ENCODE measurements at regions not wholly inside any gene's neighbourhood (a gene's known extent, or its start where the extent isn't known, plus 50 kb on each side); places are given as distances from the start of the nearest gene placed in this dataset.

DNA sequence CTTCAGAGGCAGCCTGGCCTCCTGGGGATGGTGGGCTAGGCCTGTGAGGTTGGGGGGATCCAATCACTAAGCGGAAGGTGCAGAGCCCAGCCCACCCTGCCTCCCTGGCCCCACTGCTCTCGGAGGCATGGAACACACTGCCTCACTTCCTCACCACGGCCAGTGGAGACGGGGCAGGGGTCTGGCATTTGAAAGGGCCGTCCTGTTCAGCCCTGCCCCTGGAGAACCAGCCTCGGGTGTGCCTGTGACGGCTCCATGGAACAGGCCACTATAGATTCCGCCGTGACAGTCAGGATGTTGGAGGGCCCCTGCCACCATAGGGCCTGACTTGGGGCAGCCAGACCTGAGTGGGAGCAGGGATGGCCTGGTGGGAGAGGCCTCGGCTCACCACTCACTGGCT is 110.2 kb downstream of the DACT2 start:
- no peak overlapping the region for H3K27ac ChIP-seq (ENCODE audit: low read depth, low read length)
- DNase-seq: no peak

DNA sequence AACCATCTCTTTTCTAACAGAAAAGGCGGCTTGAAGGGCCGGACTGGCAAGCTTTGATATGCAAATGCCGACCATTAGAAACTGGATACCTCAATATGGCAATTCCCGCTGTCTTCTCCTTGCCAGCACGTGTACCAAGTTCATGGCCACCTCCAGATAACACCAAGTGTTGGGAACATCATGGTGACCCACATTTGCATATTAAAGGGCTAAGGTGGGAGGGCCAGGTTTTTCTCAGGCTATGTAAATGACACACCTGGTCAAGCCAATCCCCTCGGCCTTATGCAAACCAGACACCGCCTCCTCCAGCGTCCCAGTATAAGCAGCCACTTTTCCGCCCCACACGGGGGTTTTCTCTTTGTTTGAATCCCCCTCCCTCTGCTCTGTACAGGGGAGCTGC is 110.7 kb downstream of the DACT2 start:
- Histone ChIP-seq H3K9ac (ENCODE audit: low read length) (no peak overlapping the region), H3K4me1 (ENCODE audit: control insufficient read depth, low read depth, low read length) (no peaks in the 10 kb centered on the region), H3K56ac (ENCODE audit: low read length) (peak overlapping the region; percentile 12), H4K8ac (ENCODE audit: low read depth, low read length) (no peak overlapping the region), H3K23ac (ENCODE audit: low read length) (no peak overlapping the region), H4K5ac (ENCODE audit: low read length) (no peak overlapping the region), H3K4me2 (ENCODE audit: low read length) (no peak overlapping the region), H3K79me1 (ENCODE audit: low read length) (no peaks in the 10 kb centered on the region), H3K79me2 (ENCODE audit: control insufficient read depth, insufficient read depth, low read length) (no peaks in the 10 kb centered on the region), H3K36me3 (ENCODE audit: control insufficient read depth, insufficient read depth, low read length) (no peaks in the 10 kb centered on the region), H2AK5ac (ENCODE audit: low read length) (no peak overlapping the region), H3K27ac (ENCODE audit: low read depth, low read length) (no peak overlapping the region), H2BK120ac (ENCODE audit: low read depth, low read length) (no peak overlapping the region), H3K4ac (ENCODE audit: low read depth, low read length) (no peak overlapping the region), H3K27me3 (ENCODE audit: insufficient read depth, low read length, poor library complexity) (no peaks in the 10 kb centered on the region), H2BK15ac (replicated peaks; ENCODE audit: low read depth) (no peak overlapping the region), H3K18ac (ENCODE audit: low read length) (no peak overlapping the region), H2BK5ac (ENCODE audit: low read length) (no peak overlapping the region), H3K4me3 (ENCODE audit: low read length) (no peak overlapping the region)
- no CpG with 5 or more reads among the region's 10 CpGs for WGBS (ENCODE audit: extremely low coverage, insufficient coverage, low lambda C conversion rate)
- peak; percentile 86 for DNase-seq

More for the DNA sequence above, 110.2 kb downstream of the DACT2 start:
- peak overlapping the region; percentile 12 for H3K56ac ChIP-seq (ENCODE audit: low read length)
- H3K18ac ChIP-seq (ENCODE audit: low read length): no peak overlapping the region
- no peaks in the 10 kb centered on the region for H3K36me3 ChIP-seq (ENCODE audit: control insufficient read depth, insufficient read depth, low read length)
- no CpG with 5 or more reads among the region's 10 CpGs for WGBS (ENCODE audit: extremely low coverage, insufficient coverage, low lambda C conversion rate)
- no peak overlapping the region for H2BK120ac ChIP-seq (ENCODE audit: low read depth, low read length)
- no peaks in the 10 kb centered on the region for H3K27me3 ChIP-seq (ENCODE audit: insufficient read depth, low read length, poor library complexity)
- H3K9ac ChIP-seq (ENCODE audit: low read length): no peak overlapping the region
- no peak overlapping the region for H3K4ac ChIP-seq (ENCODE audit: low read depth, low read length)
- no peaks in the 10 kb centered on the region for H3K79me1 ChIP-seq (ENCODE audit: low read length)
- H2BK15ac ChIP-seq (replicated peaks; ENCODE audit: low read depth): no peak overlapping the region
- no peak overlapping the region for H4K5ac ChIP-seq (ENCODE audit: low read length)
- no peak overlapping the region for H3K4me2 ChIP-seq (ENCODE audit: low read length)
- H3K4me1 ChIP-seq (ENCODE audit: control insufficient read depth, low read depth, low read length): no peaks in the 10 kb centered on the region
- no peak overlapping the region for H2BK5ac ChIP-seq (ENCODE audit: low read length)
- no peak overlapping the region for H3K4me3 ChIP-seq (ENCODE audit: low read length)
- no peak overlapping the region for H2AK5ac ChIP-seq (ENCODE audit: low read length)
- no peak overlapping the region for H4K8ac ChIP-seq (ENCODE audit: low read depth, low read length)
- H3K79me2 ChIP-seq (ENCODE audit: control insufficient read depth, insufficient read depth, low read length): no peaks in the 10 kb centered on the region
- H3K23ac ChIP-seq (ENCODE audit: low read length): no peak overlapping the region

DNA sequence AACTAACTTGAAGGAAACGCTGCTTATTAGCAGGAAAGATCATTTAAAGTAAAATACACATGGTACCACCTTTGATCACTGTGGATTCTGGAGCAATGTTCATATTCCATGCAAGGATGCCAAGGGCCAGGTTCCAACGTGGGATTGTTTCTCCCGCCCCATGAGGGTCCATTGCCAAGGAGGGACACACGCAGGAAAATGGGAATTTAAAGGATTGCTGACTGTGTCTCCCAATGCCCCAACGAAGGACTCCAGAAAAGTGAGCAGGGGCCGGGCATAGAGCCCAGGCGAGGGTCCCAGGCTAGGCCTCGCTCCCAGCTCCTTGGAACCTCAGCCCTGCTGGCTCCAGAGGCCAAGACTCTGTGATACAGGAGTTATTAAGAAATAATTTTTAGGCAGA is 111.2 kb downstream of the DACT2 start:
- WGBS (ENCODE audit: extremely low coverage, insufficient coverage, low lambda C conversion rate): no CpG with 5 or more reads among the region's 8 CpGs
- H3K4me1 ChIP-seq (ENCODE audit: control insufficient read depth, low read depth, low read length): no peaks in the 10 kb centered on the region
- H3K36me3 ChIP-seq (ENCODE audit: control insufficient read depth, insufficient read depth, low read length): no peaks in the 10 kb centered on the region
- no peak overlapping the region for H4K8ac ChIP-seq (ENCODE audit: low read depth, low read length)
- no peak overlapping the region for H2AK5ac ChIP-seq (ENCODE audit: low read length)
- no peaks in the 10 kb centered on the region for H3K79me2 ChIP-seq (ENCODE audit: control insufficient read depth, insufficient read depth, low read length)
- DNase-seq: no peak
- H3K4me2 ChIP-seq (ENCODE audit: low read length): no peak overlapping the region
- H3K56ac ChIP-seq (ENCODE audit: low read length): no peak overlapping the region
- H3K23ac ChIP-seq (ENCODE audit: low read length): no peak overlapping the region
- no peak overlapping the region for H2BK15ac ChIP-seq (replicated peaks; ENCODE audit: low read depth)
- H3K27ac ChIP-seq (ENCODE audit: low read depth, low read length): no peak overlapping the region
- no peaks in the 10 kb centered on the region for H3K79me1 ChIP-seq (ENCODE audit: low read length)
- no peak overlapping the region for H2BK5ac ChIP-seq (ENCODE audit: low read length)
- no peak overlapping the region for H3K4me3 ChIP-seq (ENCODE audit: low read length)
- no peak overlapping the region for H3K18ac ChIP-seq (ENCODE audit: low read length)
- H3K4ac ChIP-seq (ENCODE audit: low read depth, low read length): no peak overlapping the region
- H3K9ac ChIP-seq (ENCODE audit: low read length): no peak overlapping the region
- H2BK120ac ChIP-seq (ENCODE audit: low read depth, low read length): no peak overlapping the region
- H3K27me3 ChIP-seq (ENCODE audit: insufficient read depth, low read length, poor library complexity): no peaks in the 10 kb centered on the region
- no peak overlapping the region for H4K5ac ChIP-seq (ENCODE audit: low read length)

DNA sequence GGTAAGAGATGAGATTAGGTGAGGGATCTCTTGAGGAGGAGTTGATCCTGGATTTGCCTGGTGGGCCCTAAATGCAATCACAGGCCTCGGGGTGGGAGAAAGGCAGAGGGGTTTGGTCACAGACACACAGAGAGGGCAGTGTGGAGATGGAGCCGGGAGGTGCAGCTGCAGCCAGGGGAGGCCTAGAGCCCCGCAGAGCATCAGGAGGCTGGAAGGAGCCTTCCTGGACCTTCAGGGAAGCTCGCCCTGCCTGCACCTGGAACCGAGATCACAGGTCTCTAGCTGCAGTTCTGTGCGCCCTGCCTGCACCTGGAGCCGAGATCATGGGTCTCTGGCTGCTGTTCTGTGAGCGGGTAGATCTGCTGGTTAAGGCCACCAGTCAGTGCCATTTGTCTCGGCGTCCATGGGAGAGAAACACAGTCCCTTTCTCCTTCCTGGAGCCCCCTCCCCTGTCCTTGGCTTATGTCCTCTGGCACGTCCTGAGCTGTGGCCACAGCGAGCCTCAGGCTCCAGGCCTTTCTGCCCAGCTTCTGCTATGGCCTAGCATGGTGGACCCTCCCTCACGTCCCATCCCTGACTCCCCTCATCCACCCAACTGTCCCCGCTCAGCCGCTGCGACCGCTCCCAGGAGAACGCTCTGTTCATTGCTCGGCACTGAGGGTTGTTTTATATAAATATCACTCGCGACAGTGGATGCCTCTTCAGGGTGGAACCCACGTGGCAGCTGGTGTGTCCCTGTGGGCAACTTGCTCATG is 112.0 kb downstream of the DACT2 start:
- Histone ChIP-seq H3K4ac (ENCODE audit: low read depth, low read length) (no peak overlapping the region), H3K27me3 (ENCODE audit: insufficient read depth, low read length, poor library complexity) (no peaks in the 10 kb centered on the region), H3K9ac (ENCODE audit: low read length) (no peak overlapping the region), H3K36me3 (ENCODE audit: control insufficient read depth, insufficient read depth, low read length) (no peaks in the 10 kb centered on the region), H3K18ac (ENCODE audit: low read length) (no peak overlapping the region), H2BK15ac (replicated peaks; ENCODE audit: low read depth) (no peak overlapping the region), H3K79me2 (ENCODE audit: control insufficient read depth, insufficient read depth, low read length) (no peaks in the 10 kb centered on the region), H4K5ac (ENCODE audit: low read length) (no peak overlapping the region), H4K8ac (ENCODE audit: low read depth, low read length) (no peak overlapping the region), H2BK5ac (ENCODE audit: low read length) (no peak overlapping the region), H3K23ac (ENCODE audit: low read length) (no peak overlapping the region), H3K4me2 (ENCODE audit: low read length) (no peak overlapping the region), H3K27ac (ENCODE audit: low read depth, low read length) (no peak overlapping the region), H3K4me1 (ENCODE audit: control insufficient read depth, low read depth, low read length) (no peaks in the 10 kb centered on the region), H3K4me3 (ENCODE audit: low read length) (no peak overlapping the region), H3K79me1 (ENCODE audit: low read length) (no peaks in the 10 kb centered on the region), H2BK120ac (ENCODE audit: low read depth, low read length) (no peak overlapping the region), H3K56ac (ENCODE audit: low read length) (no peak overlapping the region), H2AK5ac (ENCODE audit: low read length) (no peak overlapping the region)
- WGBS (ENCODE audit: extremely low coverage, insufficient coverage, low lambda C conversion rate): no CpG with 5 or more reads among the region's 22 CpGs
- no peak for DNase-seq

DNA sequence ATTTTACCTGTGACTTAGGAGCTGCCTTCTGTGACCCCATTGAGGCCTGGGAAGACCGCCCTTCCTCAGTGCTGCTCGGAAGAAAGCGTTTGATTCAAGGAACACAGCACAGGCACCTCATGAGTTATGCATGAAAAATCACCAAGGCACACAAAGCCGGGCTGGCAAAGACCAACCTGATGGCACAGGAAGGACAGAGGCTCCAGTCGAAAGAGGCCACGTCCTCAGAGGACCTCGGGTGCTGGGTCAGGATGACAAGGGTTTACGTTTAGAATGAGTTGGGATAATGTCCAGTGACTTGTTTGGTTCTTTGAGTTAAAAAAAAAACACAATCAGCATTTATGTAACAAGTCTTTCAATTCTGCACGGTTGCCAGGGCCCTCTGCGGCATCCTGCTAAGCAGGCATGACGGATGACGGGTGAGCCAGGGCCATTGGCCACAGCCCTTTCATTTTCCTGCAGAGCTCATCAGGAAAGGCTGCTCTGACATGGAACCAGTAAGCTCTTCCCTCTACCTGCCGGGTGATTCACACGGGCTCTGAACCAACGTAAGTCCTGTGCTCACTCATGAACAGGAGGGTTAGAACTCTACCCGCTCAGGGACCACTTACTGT is 112.8 kb downstream of the DACT2 start:
- no CpG with 5 or more reads among the region's 16 CpGs for WGBS (ENCODE audit: extremely low coverage, insufficient coverage, low lambda C conversion rate)

More for the DNA sequence above, 112.8 kb downstream of the DACT2 start:
- Histone ChIP-seq H3K23ac (ENCODE audit: low read length) (no peak overlapping the region), H2BK120ac (ENCODE audit: low read depth, low read length) (no peak overlapping the region), H3K18ac (ENCODE audit: low read length) (no peak overlapping the region), H3K4me3 (ENCODE audit: low read length) (no peak overlapping the region), H3K4me1 (ENCODE audit: control insufficient read depth, low read depth, low read length) (no peaks in the 10 kb centered on the region), H3K4ac (ENCODE audit: low read depth, low read length) (no peak overlapping the region), H2BK5ac (ENCODE audit: low read length) (no peak overlapping the region), H2BK15ac (replicated peaks; ENCODE audit: low read depth) (no peak overlapping the region), H3K79me2 (ENCODE audit: control insufficient read depth, insufficient read depth, low read length) (no peaks in the 10 kb centered on the region), H3K9ac (ENCODE audit: low read length) (no peak overlapping the region), H3K56ac (ENCODE audit: low read length) (no peak overlapping the region), H3K27ac (ENCODE audit: low read depth, low read length) (no peak overlapping the region), H2AK5ac (ENCODE audit: low read length) (no peak overlapping the region), H3K4me2 (ENCODE audit: low read length) (no peak overlapping the region), H3K27me3 (ENCODE audit: insufficient read depth, low read length, poor library complexity) (no peaks in the 10 kb centered on the region), H3K36me3 (ENCODE audit: control insufficient read depth, insufficient read depth, low read length) (no peaks in the 10 kb centered on the region), H3K79me1 (ENCODE audit: low read length) (no peaks in the 10 kb centered on the region), H4K5ac (ENCODE audit: low read length) (no peak overlapping the region), H4K8ac (ENCODE audit: low read depth, low read length) (no peak overlapping the region)
- no peak for DNase-seq

All from mesendoderm (in vitro differentiated cells).